VCaP (cell line): ENCODE measurements at regions not wholly inside any gene's neighbourhood (a gene's known extent, or its start where the extent isn't known, plus 50 kb on each side); places are given as distances from the start of the nearest gene placed in this dataset.
"Not testable (repeated sequence)": the region's sequence is repeated elsewhere in the genome, so short reads cannot be mapped to it uniquely, and the experiment has no call there.

Experiments used
- H3K27ac ChIP-seq: fragments of 450-650 bp; 2 replicates; pipeline ENCODE4 v1.5.1; 2017
- TF ChIP-seq, protein P1 (sequence below): fragments of 450-650 bp; conservative IDR thresholded peaks from 2 replicates; pipeline ENCODE4 v1.5.1; 2017; ENCODE audit warnings: mild to moderate bottlenecking, moderate library complexity

- TF ChIP-seq, protein P1, sequence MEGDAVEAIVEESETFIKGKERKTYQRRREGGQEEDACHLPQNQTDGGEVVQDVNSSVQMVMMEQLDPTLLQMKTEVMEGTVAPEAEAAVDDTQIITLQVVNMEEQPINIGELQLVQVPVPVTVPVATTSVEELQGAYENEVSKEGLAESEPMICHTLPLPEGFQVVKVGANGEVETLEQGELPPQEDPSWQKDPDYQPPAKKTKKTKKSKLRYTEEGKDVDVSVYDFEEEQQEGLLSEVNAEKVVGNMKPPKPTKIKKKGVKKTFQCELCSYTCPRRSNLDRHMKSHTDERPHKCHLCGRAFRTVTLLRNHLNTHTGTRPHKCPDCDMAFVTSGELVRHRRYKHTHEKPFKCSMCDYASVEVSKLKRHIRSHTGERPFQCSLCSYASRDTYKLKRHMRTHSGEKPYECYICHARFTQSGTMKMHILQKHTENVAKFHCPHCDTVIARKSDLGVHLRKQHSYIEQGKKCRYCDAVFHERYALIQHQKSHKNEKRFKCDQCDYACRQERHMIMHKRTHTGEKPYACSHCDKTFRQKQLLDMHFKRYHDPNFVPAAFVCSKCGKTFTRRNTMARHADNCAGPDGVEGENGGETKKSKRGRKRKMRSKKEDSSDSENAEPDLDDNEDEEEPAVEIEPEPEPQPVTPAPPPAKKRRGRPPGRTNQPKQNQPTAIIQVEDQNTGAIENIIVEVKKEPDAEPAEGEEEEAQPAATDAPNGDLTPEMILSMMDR: no peak
- H3K27ac ChIP-seq: no peak overlapping the region
Observed at GRCh38 chr4:13721894-13722293, 94.4 kb upstream of the BOD1L1 start.

GRCh38 chr4:13722649-13723048, 95.1 kb upstream of the BOD1L1 start:
- H3K27ac ChIP-seq: no peak overlapping the region
- TF ChIP-seq, protein P1: no peak

DNA sequence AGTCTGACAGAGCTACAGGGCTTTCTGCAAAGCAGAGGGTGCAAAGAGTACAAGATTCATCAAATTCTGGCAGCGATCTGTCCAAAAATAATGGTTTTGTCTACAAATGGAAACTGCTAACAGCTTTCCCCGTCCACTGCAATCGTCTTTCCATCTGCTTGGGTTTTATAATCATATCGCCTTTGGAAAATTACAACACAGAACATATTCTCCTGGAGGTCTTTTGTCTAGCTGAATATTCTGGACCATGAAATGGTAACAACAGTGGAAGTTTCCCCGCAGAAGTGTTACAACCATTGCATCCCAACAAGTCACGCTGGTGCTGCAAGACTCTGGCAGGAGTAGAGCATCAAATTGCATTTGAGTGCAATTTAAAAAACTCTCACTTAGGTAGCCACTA, 101.2 kb upstream of the BOD1L1 start:
- TF ChIP-seq, protein P1: no peak
- H3K27ac ChIP-seq: no peak overlapping the region

DNA sequence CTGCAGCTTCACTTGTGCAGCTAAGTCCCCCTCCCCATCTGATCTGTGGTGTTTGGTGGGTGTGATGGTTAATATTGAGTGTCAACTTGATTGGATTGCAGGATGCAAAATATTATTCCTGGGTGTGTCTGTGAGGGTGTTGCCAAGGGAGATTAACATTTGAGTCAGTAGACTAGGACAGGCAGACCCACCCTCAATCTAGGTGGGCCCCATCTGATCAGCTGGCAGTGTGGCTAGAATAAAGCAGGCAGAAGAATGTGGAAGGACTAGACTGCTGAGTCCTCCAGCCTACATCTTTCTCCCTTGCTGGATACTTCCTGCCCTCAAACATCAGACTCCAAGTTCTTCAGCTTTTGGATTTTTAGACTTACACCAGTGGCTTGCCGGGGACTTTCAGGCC, 103.5 kb upstream of the BOD1L1 start:
- no peak overlapping the region for H3K27ac ChIP-seq
- TF ChIP-seq, protein P1: no peak

DNA sequence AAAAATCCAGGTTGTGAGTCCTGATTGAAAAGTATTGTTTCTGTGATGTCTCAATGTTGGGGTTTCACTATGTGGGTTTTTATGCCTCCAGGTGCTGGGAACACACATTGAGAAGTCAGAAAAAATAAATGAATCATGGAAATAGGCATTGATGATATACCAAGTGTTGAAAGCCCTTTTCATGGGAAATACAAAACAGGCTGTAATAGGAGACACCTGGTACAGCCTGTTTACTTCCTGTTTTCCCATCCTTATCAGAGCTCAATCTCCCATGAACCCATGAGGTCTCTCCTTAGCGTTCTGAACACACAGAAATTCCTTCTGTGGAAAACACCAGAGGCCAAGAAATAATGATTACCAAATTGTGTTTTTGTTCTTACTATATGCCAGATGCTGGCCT, 106.3 kb upstream of the BOD1L1 start:
- H3K27ac ChIP-seq: no peak overlapping the region
- TF ChIP-seq, protein P1: no peak

DNA sequence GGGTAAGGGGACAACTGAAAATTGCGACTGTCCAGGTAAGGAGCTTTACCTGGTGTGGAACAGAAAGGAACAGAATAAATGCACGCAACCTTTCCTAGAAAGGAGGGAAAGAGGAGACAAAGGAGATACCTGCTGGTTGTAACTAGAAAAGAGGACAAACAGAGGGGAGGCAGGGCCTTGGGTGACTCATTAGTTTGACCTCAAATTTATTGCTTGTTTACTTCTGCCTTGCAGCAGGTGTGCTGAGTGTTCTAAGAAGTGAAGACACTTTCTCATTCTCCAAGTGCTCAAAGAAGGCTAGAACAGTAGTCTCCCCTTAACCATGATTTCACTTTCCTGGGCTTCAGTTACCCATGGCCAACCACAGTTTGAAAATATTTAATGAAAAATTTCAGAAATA, 123.1 kb upstream of the BOD1L1 start:
- TF ChIP-seq, protein P1: no peak
- H3K27ac ChIP-seq: no peak overlapping the region

DNA sequence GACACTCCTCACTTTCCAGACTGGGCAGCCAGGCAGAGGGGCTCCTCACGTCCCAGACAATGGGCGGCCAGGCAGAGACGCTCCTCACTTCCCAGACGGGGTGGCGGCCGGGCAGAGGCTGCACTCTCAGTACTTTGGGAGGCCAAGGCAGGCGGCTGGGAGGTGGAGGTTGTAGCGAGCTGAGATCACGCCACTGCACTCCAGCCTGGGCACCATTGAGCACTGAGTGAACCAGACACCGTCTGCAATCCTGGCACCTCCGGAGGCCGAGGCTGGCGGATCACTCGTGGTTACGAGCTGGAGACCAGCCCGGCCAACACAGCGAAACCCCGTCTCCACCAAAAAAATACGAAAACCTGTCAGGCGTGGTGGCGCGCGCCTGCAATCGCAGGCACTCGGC, 134.1 kb upstream of the BOD1L1 start:
- not testable (repeated sequence) for H3K27ac ChIP-seq

DNA sequence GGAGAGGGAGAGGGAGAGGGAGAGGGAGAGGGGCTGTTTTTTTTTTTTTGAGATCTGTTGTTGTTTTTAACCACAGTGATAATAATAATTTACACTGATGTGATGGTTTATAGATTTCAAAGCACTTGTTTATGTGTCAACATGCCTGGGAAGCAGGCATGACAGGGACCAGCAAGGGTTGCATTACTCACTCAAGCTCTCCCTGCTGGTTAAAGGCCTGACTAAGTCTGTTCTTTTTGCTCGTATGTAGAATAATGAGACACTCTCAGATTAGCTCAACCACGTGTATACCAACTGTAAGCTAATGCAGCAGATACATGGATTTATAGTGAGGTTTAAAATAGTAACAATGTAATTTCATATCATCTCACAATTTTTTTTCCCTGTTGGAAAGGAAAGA, 134.6 kb upstream of the BOD1L1 start:
- no peak overlapping the region for H3K27ac ChIP-seq
- TF ChIP-seq, protein P1: no peak
